ENCODE measurements at regions not wholly inside any gene's neighbourhood (a gene's known extent, or its start where the extent isn't known, plus 50 kb on each side); places are given as distances from the start of the nearest gene placed in this dataset.

- TF ChIP-seq POLR2A (IDR thresholded peaks at IDR 0.05; ENCODE audit: low read depth, low read length) (no peak), POLR2AphosphoS5 (IDR thresholded peaks at IDR 0.05; ENCODE audit: low read depth, low read length) (no peak), TAF1 (IDR thresholded peaks at IDR 0.05; ENCODE audit: borderline replicate concordance, low read depth, low read length) (no peak)
These were observed 75.1 kb upstream of the USP9X start for GRCh38 chrX:41009850-41010846.

All from GM12892 (cell line).